Left lung (tissue), 4 donors: ENCODE measurements at regions not wholly inside any gene's neighbourhood (a gene's known extent, or its start where the extent isn't known, plus 50 kb on each side); places are given as distances from the start of the nearest gene placed in this dataset.

Source experiments
- ATAC-seq: fragments of 200-7000 bp; cut with Tn5 transposase; one replicate; pipeline ENCODE4 v1.9.1; 2020; ENCODE audit warnings: moderate library complexity
- DNase-seq, 4 donors: peaks; one replicate each; pipeline ENCODE4 v3.0.0-alpha.2; 2013 to 2020
- H3K27ac ChIP-seq, 2 donors: fragments of 200-600 bp; sonication (generic) in 1 of 2; one replicate each; pipeline versions ENCODE4 v1.5.0 to v1.8.0; 2020 to 2021
- H3K27me3 ChIP-seq, 2 donors: fragments of 200-600 bp; sonication (generic) in 1 of 2; one replicate each; pipeline versions ENCODE4 v1.5.0 to v1.8.0; 2020 to 2021
- H3K36me3 ChIP-seq, 2 donors: fragments of 200-600 bp; sonication (generic) in 1 of 2; one replicate each; pipeline versions ENCODE4 v1.5.0 to v1.8.0; 2020 to 2021
- H3K4me1 ChIP-seq, 2 donors: fragments of 200-600 bp; one replicate each; pipeline ENCODE4 v1.8.0; 2021
- H3K4me3 ChIP-seq, 2 donors: fragments of 200-600 bp; sonication (generic) in 1 of 2; one replicate each; pipeline versions ENCODE4 v1.5.0 to v1.8.0; 2020 to 2021; ENCODE audit warnings: mild to moderate bottlenecking in 1 of 2
- H3K9me3 ChIP-seq, 2 donors: fragments of 200-600 bp; sonication (generic) in 1 of 2; one replicate each; pipeline versions ENCODE4 v1.5.0 to v1.8.0; 2020 to 2021
- intact Hi-C, 2 donors: fragments of 100-400 bp; cut with DNase I; formaldehyde crosslinking; loops; one replicate each; pipeline versions ENCODE4 v1.11.2 to v1.14.2; 2022
- TF ChIP-seq, protein P1 (sequence below), 2 donors: fragments of 200-600 bp; sonication (generic) in 1 of 2; IDR thresholded peaks; one replicate each; pipeline versions ENCODE4 v1.5.0 to v1.8.0; 2021; ENCODE audit warnings: antibody characterized with exemption in 2 of 2
- donor health status: DM: no; HTN: yes; CAD: no.
- donor health status: DM: no; HTN: no; CAD: no.

DNA sequence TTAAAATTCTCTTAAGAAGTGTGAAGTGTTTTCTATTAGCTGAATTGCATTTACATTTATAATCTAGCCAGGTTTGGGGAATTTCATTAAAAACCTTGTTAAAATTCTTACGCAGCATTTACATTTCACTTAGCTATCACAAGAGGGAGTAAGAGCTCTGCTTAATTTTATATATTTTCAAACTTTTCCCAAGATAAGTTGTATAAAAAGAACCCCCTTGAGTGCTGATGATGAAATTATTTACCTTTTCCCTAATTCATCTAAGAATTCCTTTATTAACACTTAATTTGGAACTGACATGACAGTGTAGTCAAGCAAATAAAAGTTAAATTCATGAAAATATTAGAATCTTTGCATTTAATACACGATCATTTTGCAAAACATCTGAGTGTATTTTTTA, 54.2 kb upstream of the ZSWIM2 start:
- H3K4me1 ChIP-seq = no peaks in the 10 kb centered on the region
- intact Hi-C loops = no loop called here
- H3K4me3 ChIP-seq = no peak overlapping the region
- DNase-seq (no peak), ATAC-seq (no peak)
- TF ChIP-seq, protein P1, sequence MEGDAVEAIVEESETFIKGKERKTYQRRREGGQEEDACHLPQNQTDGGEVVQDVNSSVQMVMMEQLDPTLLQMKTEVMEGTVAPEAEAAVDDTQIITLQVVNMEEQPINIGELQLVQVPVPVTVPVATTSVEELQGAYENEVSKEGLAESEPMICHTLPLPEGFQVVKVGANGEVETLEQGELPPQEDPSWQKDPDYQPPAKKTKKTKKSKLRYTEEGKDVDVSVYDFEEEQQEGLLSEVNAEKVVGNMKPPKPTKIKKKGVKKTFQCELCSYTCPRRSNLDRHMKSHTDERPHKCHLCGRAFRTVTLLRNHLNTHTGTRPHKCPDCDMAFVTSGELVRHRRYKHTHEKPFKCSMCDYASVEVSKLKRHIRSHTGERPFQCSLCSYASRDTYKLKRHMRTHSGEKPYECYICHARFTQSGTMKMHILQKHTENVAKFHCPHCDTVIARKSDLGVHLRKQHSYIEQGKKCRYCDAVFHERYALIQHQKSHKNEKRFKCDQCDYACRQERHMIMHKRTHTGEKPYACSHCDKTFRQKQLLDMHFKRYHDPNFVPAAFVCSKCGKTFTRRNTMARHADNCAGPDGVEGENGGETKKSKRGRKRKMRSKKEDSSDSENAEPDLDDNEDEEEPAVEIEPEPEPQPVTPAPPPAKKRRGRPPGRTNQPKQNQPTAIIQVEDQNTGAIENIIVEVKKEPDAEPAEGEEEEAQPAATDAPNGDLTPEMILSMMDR (IDR thresholded peaks at IDR 0.05) = peak in 1 of 2 donors; percentile 32
- no peaks in the 10 kb centered on the region for H3K9me3 ChIP-seq
- H3K27ac ChIP-seq = no peak overlapping the region
- no peaks in the 10 kb centered on the region for H3K36me3 ChIP-seq
- H3K27me3 ChIP-seq = no peaks in the 10 kb centered on the region
